Testis (tissue), 2 donors: ENCODE measurements at regions not wholly inside any gene's neighbourhood (a gene's known extent, or its start where the extent isn't known, plus 50 kb on each side); places are given as distances from the start of the nearest gene placed in this dataset.

ENCODE experiments used
- CTCF ChIP-seq, 3 experiments: fragments of 450-650 bp in 2 of 3; fragments of 200-600 bp in 1 of 3; sonication (generic) in 1 of 3; IDR thresholded peaks; one replicate each; pipeline ENCODE4 v1.5.1; 2016 to 2019; ENCODE audit warnings: antibody characterized with exemption in 3 of 3, mild to moderate bottlenecking in 2 of 3, moderate library complexity in 1 of 3
- POLR2A ChIP-seq: fragments of 450-650 bp; IDR thresholded peaks from one replicate; pipeline ENCODE4 v1.6.1; 2017; ENCODE audit warnings: antibody characterized with exemption, mild to moderate bottlenecking, moderate library complexity

- TF ChIP-seq CTCF (IDR thresholded peaks at IDR 0.05) = no peak
- no peak for TF ChIP-seq POLR2A
These were observed 133.5 kb upstream of the SHH start for GRCh38 chr7:155945670-155946325.
